ENCODE measurements at regions not wholly inside any gene's neighbourhood (a gene's known extent, or its start where the extent isn't known, plus 50 kb on each side); places are given as distances from the start of the nearest gene placed in this dataset.

DNA sequence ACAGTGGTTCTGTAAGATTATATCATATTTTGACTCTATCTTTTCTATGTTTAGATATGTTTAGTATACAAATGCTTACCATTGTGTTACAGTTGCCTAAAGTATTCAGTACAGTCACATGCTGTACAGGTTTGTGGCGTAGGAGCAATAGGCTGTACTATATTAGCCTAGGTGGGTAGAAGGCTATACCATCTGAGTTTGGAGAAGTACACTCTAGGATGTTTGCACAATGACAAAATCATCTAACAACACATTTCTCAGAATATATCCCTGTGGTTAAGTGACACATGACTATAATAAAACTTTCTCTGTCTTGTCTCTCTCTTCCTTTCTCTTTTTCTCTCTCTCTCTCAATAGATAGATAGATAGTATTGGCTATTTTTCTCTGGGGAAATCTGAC lies 1053.1 kb downstream of the STIM2 start:
- TF ChIP-seq POLR2AphosphoS5 (IDR thresholded peaks at IDR 0.05; ENCODE audit: low read depth) = no peak
- no peak for TF ChIP-seq EZH2 (IDR thresholded peaks at IDR 0.05; ENCODE audit: low read depth, unreplicated experiment)
- TF ChIP-seq, protein P1, sequence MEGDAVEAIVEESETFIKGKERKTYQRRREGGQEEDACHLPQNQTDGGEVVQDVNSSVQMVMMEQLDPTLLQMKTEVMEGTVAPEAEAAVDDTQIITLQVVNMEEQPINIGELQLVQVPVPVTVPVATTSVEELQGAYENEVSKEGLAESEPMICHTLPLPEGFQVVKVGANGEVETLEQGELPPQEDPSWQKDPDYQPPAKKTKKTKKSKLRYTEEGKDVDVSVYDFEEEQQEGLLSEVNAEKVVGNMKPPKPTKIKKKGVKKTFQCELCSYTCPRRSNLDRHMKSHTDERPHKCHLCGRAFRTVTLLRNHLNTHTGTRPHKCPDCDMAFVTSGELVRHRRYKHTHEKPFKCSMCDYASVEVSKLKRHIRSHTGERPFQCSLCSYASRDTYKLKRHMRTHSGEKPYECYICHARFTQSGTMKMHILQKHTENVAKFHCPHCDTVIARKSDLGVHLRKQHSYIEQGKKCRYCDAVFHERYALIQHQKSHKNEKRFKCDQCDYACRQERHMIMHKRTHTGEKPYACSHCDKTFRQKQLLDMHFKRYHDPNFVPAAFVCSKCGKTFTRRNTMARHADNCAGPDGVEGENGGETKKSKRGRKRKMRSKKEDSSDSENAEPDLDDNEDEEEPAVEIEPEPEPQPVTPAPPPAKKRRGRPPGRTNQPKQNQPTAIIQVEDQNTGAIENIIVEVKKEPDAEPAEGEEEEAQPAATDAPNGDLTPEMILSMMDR (conservative IDR thresholded peaks at IDR 0.05; ENCODE audit: low read depth in 2 of 2) = no peak
- TF ChIP-seq ZNF114 (CRISPR knock-in tag; IDR thresholded peaks at IDR 0.05) = no peak
- TF ChIP-seq, protein P2, sequence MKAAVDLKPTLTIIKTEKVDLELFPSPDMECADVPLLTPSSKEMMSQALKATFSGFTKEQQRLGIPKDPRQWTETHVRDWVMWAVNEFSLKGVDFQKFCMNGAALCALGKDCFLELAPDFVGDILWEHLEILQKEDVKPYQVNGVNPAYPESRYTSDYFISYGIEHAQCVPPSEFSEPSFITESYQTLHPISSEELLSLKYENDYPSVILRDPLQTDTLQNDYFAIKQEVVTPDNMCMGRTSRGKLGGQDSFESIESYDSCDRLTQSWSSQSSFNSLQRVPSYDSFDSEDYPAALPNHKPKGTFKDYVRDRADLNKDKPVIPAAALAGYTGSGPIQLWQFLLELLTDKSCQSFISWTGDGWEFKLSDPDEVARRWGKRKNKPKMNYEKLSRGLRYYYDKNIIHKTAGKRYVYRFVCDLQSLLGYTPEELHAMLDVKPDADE (IDR thresholded peaks at IDR 0.05) = no peak
